CD4-positive, alpha-beta T cell (primary cell): ENCODE measurements at regions not wholly inside any gene's neighbourhood (a gene's known extent, or its start where the extent isn't known, plus 50 kb on each side); places are given as distances from the start of the nearest gene placed in this dataset.
"Not testable (repeated sequence)": the region's sequence is repeated elsewhere in the genome, so short reads cannot be mapped to it uniquely, and the experiment has no call there.

Source experiments
- ATAC-seq: fragments of 200-7000 bp; cut with Tn5 transposase; one replicate; pipeline ENCODE4 v1.10.0; 2022; ENCODE audit warnings: mild to moderate bottlenecking; ENCODE audit not compliant: poor library complexity
- CTCF ChIA-PET: fragments of 350-600 bp; sonication (Branson Sonifier 250); formaldehyde crosslinking; loops from one replicate; lab custom pipeline; 2021; ENCODE audit warnings: antibody characterized with exemption, inconsistent platforms; lab: Charles Lee
- POLR2A ChIA-PET: fragments of 350-600 bp; sonication (Branson Sonifier 250); formaldehyde crosslinking; loops from one replicate; lab custom pipeline; 2021; ENCODE audit warnings: antibody characterized with exemption, inconsistent platforms; lab: Charles Lee
- DNase-seq, 14 experiments: peaks; one replicate each; pipeline ENCODE4 v3.0.0-alpha.2; 2013 to 2020; ENCODE audit warnings: mixed read lengths in 2 of 14
- H3K27ac ChIP-seq, 2 donors: one replicate each; pipeline versions ENCODE4 v1.5.1 to v1.7.0; 2013; ENCODE audit warnings: low read length in 2 of 2, low read depth in 1 of 2, mild to moderate bottlenecking in 1 of 2
- H3K27me3 ChIP-seq, 2 experiments: 1 replicate in 1 of 2; 2 replicates in 1 of 2; pipeline versions ENCODE4 v1.6.1 to v1.7.0; 2013; ENCODE audit warnings: low read length in 2 of 2, control low read depth in 1 of 2, mild to moderate bottlenecking in 1 of 2, moderate library complexity in 1 of 2; ENCODE audit not compliant: insufficient read depth in 2 of 2, control insufficient read depth in 1 of 2
- H3K36me3 ChIP-seq: one replicate; pipeline ENCODE4 v1.6.1; 2013; ENCODE audit warnings: low read length, control low read depth; ENCODE audit not compliant: insufficient read depth
- H3K4me1 ChIP-seq: one replicate; pipeline ENCODE4 v1.6.1; 2013; ENCODE audit warnings: low read length, control low read depth; ENCODE audit not compliant: insufficient read depth
- H3K4me3 ChIP-seq: one replicate; pipeline ENCODE4 v1.5.1; 2013; ENCODE audit warnings: mild to moderate bottlenecking, low read length, moderate library complexity
- H3K9me3 ChIP-seq, 2 experiments: 1 replicate in 1 of 2; 2 replicates in 1 of 2; pipeline versions ENCODE4 v1.6.1 to v1.7.0; 2013; ENCODE audit warnings: low read length in 2 of 2, mild to moderate bottlenecking in 2 of 2, control low read depth in 1 of 2, moderate library complexity in 1 of 2; ENCODE audit not compliant: control insufficient read depth in 1 of 2, insufficient read depth in 1 of 2
- H3K27ac Mint-ChIP-seq: one replicate; pipeline ENCODE4 v1.8.0; 2020; ENCODE audit warnings: mixed read lengths
- H3K27me3 Mint-ChIP-seq: one replicate; pipeline ENCODE4 v1.8.0; 2021; ENCODE audit warnings: mixed read lengths
- H3K36me3 Mint-ChIP-seq: one replicate; pipeline ENCODE4 v1.8.0; 2021; ENCODE audit warnings: low read depth, mixed read lengths
- H3K4me1 Mint-ChIP-seq: one replicate; pipeline ENCODE4 v1.8.0; 2021; ENCODE audit warnings: low read depth, mixed read lengths
- H3K4me3 Mint-ChIP-seq: one replicate; pipeline ENCODE4 v1.8.0; 2020; ENCODE audit warnings: mild to moderate bottlenecking, mixed read lengths
- H3K9me3 Mint-ChIP-seq: one replicate; pipeline ENCODE4 v1.8.0; 2020; ENCODE audit warnings: mixed read lengths
- CTCF ChIP-seq: fragments of 200-600 bp; IDR thresholded peaks from one replicate; pipeline ENCODE4 v1.8.0; 2022; ENCODE audit warnings: antibody characterized with exemption, mild to moderate bottlenecking
- intact Hi-C, 2 experiments: fragments of 100-400 bp; cut with DNase I in 1 of 2; cut with micrococcal nuclease in 1 of 2; formaldehyde crosslinking; loops; one replicate each; pipeline versions ENCODE4 v1.15.1 to v1.9.0; 2023 to 2025; cut with DNase I, micrococcal nuclease

- TF ChIP-seq CTCF = no peak
- H3K9me3 Mint-ChIP-seq = no peaks in the 10 kb centered on the region
- no peak overlapping the region for H3K4me3 Mint-ChIP-seq
- H3K36me3 Mint-ChIP-seq = no peaks in the 10 kb centered on the region
- peaks cover 18% of the 10 kb centered on the region for H3K4me1 Mint-ChIP-seq
- ATAC-seq = no peak
- no peaks in the 10 kb centered on the region for H3K36me3 ChIP-seq
- peak in 1 of 14 experiments; percentile 23 for DNase-seq
- H3K27me3 ChIP-seq = no peaks in the 10 kb centered on the region
- H3K9me3 ChIP-seq = no peaks in the 10 kb centered on the region
- intact Hi-C loops = no loop called here
- H3K27ac ChIP-seq = no peak overlapping the region
- no peak overlapping the region for H3K27ac Mint-ChIP-seq
- H3K4me1 ChIP-seq = peaks cover 12% of the 10 kb centered on the region
- peaks cover 13% of the 10 kb centered on the region for H3K27me3 Mint-ChIP-seq
- POLR2A ChIA-PET = no interaction called here
- CTCF ChIA-PET = no interaction called here
- no peak overlapping the region for H3K4me3 ChIP-seq
Measured at GRCh38 chr1:91099746-91100621, 78.1 kb upstream of the ZNF644 start.

DNA sequence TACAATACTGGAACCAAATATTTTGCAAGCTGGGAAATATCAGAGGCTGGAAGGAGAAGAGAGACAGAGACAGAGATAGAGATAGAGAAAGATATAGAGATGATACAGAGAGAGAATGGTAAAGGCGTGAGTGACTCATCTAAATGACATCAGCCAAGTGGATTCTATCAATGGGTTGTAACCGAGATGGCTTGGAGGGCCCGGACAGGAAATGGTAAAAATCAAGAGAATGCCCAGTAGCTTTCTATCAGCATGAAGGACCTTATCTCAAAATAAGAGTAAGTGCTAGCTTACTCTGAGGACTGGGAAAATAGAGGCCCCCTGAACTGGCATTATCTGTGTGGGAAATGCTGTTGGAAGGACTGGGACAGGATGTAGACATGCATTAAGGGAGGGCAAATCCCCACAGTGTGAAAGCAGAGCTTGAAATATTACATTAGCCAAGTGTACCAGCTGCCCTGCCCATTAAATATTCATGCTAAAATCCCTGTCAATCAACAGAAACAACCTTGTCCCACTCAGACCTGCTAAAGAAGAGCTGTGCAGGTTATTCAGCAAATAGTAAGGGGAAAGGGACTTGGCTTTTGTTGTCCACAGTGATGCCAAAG is 76.6 kb upstream of the ZNF644 start:
- Mint-ChIP-seq H3K4me3 (no peak overlapping the region), H3K27me3 (peaks cover 13% of the 10 kb centered on the region), H3K9me3 (no peaks in the 10 kb centered on the region), H3K36me3 (no peaks in the 10 kb centered on the region), H3K27ac (no peak overlapping the region), H3K4me1 (peaks cover 18% of the 10 kb centered on the region)
- Histone ChIP-seq H3K9me3 (no peaks in the 10 kb centered on the region), H3K36me3 (no peaks in the 10 kb centered on the region), H3K4me1 (peaks cover 12% of the 10 kb centered on the region), H3K27me3 (no peaks in the 10 kb centered on the region), H3K4me3 (no peak overlapping the region), H3K27ac (no peak overlapping the region)
- ChIA-PET CTCF (no interaction called here), POLR2A (no interaction called here)
- intact Hi-C loops = no loop called here
- ATAC-seq = no peak
- no peak for DNase-seq
- TF ChIP-seq CTCF = no peak

GRCh38 chr1:91095321-91095720 is 73.5 kb upstream of the ZNF644 start:
- H3K9me3 Mint-ChIP-seq, H3K27ac Mint-ChIP-seq, POLR2A ChIA-PET, H3K4me3 Mint-ChIP-seq, H3K9me3 ChIP-seq, H3K36me3 ChIP-seq, H3K4me1 ChIP-seq, H3K27ac ChIP-seq, ATAC-seq, H3K36me3 Mint-ChIP-seq, H3K4me3 ChIP-seq, intact Hi-C loops, CTCF ChIA-PET, DNase-seq, H3K27me3 ChIP-seq: not testable (repeated sequence)
- peaks cover 11% of the 10 kb centered on the region for H3K4me1 Mint-ChIP-seq
- peaks cover 17% of the 10 kb centered on the region for H3K27me3 Mint-ChIP-seq
